Body of pancreas (tissue), 4 donors: ENCODE measurements at regions not wholly inside any gene's neighbourhood (a gene's known extent, or its start where the extent isn't known, plus 50 kb on each side); places are given as distances from the start of the nearest gene placed in this dataset.

Experiments used
- CTCF ChIP-seq, 7 experiments: fragments of 450-650 bp in 4 of 7; fragments of 200-600 bp in 3 of 7; sonication (generic) in 3 of 7; IDR thresholded peaks; one replicate each; pipeline ENCODE4 v1.5.1; 2016 to 2019; ENCODE audit warnings: antibody characterized with exemption in 7 of 7
- POLR2A ChIP-seq, 3 donors: fragments of 450-650 bp; IDR thresholded peaks; one replicate each; pipeline ENCODE4 v1.6.1; 2016; ENCODE audit warnings: antibody characterized with exemption in 3 of 3, mild to moderate bottlenecking in 2 of 3

GRCh38 chr18:44214396-44214795 lies 466.3 kb upstream of the SETBP1 start:
- no peak for TF ChIP-seq CTCF (IDR thresholded peaks at IDR 0.05)
- TF ChIP-seq POLR2A (IDR thresholded peaks at IDR 0.05): no peak
